GM19468 (cell line): ENCODE measurements at regions not wholly inside any gene's neighbourhood (a gene's known extent, or its start where the extent isn't known, plus 50 kb on each side); places are given as distances from the start of the nearest gene placed in this dataset.

Experiments
- ATAC-seq: cut with Tn5 transposase; IDR thresholded peaks from one replicate; pipeline ENCODE4 v1.9.1; 2021; ENCODE audit warnings: mild to moderate bottlenecking, moderate library complexity, moderate number of reproducible peaks; ENCODE audit not compliant: unreplicated experiment; ENCODE audit errors: extremely low read depth

DNA sequence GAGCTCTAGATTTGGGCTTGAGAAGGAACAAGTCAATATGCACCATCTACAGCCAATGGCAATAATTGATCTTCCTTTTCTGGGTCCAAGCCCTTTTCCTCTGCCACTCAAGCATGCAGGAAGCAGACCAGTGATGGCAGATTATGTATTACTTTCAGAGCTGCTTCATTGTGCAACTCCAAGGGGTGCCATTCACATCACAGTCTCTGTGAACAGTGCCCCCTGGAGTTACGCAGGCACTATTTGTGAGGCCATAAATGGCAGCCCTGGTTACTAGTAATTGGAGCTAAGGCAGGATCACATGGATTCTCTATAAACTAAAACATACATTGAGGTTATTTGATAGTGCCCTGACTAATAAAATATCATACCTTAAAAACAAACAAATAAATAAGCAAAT lies 313.4 kb upstream of the SLC7A11 start:
- peak; percentile 91 for ATAC-seq

DNA sequence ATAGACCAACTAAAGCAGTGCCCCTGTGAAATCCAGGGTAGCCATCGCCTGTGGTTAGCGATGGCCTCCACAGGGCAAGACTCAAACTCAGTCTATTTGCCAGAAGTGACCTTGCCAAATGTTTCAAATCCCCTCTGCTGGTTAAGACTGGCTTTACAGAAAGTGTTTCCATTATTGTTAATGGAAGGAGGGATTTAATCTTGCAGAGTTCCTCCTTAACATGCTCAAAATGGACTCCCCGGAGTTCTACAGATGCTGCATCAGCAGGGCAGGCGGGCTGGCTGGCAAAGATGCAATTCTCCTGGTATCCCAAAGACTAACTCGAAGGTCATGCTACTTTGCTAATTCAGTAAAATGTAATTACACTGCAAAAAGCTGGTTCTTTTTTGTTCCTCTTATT lies 313.0 kb upstream of the SLC7A11 start:
- no peak for ATAC-seq

DNA sequence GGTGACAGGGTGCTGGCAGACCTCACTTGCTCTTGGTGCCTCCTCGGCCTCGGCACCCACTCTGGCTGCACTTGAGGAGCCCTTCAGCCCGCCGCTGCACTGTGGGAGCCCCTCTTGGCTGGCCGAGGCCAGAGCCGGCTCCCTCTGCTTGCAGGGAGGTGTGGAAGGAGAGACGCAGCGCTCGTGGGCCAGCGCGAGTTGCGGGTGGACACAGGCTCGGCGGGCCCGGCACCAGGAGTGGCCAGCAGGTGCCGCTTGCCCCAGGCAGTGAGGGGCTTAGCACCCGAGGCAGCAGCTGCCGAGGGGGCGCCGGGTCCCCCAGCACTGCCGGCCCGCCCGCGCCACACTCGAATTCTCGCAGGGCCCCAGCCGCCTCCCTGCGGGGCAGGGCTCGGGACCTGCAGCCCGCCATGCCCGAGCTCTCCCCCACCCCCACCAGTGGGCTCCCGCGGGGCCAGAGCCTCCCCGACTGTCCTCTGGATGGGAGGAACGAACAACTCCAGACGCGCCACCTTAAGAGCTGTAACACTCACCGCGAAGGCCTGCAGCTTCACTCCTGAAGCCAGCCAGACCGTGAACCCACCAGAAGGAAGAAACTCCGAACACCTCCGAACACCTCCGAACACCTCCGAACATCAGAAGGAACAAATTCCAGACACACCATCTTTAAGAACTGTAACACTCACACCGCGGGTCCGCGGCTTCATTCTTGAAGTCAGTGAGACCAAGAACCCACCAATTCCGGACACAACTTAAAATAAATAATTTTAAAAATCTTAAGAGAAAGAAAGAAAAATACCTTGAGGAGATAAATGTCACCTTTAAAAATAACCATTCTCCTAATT lies 311.1 kb upstream of the SLC7A11 start:
- ATAC-seq = no peak

DNA sequence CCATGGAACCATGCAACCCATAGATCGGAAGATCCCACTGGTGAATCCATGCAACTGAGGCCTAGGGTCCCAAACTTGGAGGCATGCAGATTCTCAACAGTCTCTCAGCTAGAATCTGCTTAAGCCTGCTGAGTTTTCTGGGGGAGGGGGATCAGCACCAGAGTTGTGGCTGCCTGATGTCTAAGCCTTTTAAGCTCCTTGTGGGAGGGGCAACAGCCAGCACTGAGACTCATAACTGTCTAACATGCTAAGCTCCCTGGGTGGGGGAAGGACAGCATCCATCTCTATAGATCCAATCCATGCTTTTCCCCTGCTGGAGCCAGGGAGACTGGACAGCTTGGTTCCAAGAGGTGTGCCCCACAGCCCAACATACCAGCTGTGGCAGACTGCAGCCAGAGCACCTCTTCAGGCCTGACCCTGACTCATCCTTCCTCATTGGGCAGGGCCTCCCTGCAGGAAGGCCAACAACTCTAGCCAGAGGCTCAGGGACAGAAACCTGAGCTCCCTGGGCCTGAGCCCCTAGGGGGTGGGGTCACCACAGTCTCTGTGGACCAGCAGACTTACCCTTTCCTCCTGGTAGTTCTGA lies 300.1 kb upstream of the SLC7A11 start:
- ATAC-seq = no peak

DNA sequence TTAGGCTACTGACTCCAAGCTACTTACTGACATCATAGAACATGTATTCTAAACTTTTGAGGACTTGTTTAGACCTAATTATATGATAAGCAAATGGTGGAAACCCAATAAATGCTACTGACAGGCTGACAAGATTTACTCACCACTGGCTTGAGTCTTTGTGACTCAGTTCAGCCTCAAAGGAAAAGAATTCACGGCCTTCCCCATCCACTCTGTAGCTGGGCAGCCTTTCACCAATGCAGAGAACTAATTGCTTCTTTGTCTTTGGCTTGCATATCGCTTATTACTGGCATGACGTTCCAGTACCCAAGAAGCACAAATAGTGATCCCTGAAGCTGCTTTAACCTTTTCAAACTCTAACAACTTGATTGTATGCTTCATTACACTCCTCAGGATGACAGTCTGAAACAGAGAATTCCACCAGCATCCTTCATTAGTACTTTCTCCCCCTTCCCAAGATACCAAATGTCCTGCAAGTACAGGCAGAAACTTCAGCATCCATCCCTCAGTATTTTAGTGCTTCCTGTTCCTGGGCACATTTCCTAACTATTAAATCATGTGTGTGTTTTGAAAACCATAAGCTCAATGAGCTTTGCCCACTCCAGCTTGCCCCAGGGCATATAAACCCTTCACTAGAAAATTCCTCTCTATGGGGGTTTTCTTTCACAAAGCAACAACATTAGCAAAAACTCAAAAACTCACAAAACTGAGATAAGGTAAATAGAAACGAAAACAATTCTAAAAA lies 298.1 kb upstream of the SLC7A11 start:
- ATAC-seq = no peak

DNA sequence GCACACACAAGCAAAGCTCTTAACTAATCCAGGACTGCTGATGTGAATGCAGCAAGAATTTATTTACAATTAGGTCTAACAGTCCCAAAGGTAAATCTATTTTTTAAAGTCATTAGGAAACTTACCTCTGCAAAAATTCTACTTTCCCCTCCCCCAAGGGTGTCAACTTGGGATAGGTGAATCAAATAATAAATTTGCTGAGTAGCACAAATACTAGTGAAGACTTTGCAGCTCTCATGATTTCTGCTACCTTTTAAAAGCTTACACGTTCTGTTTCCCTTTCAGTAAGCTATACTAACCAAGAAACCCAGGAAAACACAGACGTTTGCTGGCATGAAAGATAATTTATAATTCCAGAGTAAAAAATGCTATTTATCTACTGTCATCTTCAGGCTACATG lies 296.6 kb upstream of the SLC7A11 start:
- ATAC-seq = no peak

DNA sequence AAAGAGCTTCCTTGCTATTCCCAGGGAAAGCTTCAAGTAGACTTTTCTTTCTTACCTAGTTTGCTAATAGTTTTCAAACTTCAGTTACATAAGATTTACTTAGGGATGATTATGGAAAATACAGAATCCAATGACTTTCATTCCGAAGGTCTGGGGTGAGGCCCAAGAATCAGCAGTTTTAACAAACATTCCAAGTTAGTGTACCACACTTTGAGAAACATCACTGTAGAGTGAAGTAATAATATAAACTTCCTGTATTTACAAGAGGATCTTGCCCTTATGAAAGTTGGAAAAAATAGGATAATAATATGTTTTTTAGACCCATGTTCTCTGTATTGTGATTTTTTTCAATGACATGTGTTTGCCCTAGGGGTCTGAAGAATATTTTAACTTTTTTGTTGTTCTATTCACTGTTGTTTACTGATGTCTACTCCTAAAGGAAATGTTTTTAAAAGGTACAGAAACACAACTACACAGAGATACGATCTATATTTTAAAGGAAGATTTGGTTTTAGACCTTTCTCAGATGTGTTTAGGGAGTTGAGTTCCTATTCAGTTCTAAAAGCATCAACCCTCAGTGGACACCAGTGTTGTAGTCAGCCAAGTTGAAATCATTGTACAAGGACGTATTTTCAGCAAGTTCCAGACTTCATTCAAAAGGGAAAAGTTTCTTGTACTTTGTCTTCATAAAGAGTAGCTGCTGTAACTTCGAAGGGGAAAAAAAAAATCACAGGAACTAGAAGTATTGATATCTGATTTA lies 295.8 kb upstream of the SLC7A11 start:
- no peak for ATAC-seq

DNA sequence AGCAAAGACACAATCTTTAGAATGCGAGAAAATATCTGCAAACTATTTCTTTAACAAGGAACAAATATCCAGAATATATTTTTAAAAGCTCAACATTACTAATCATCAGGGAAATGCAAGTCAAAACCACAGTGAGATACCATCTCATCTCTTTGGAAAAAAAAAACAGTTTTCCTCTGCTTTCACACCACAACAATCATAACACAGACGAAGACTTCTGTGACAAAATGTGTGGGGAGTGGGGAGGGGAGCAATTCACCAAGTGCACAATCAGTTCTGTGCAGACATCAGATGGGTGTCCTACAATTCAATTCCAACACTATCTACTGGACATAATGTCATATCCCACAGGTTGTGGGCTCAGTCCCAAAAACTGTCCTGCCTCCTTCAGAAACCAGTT lies 293.2 kb upstream of the SLC7A11 start:
- no peak for ATAC-seq

DNA sequence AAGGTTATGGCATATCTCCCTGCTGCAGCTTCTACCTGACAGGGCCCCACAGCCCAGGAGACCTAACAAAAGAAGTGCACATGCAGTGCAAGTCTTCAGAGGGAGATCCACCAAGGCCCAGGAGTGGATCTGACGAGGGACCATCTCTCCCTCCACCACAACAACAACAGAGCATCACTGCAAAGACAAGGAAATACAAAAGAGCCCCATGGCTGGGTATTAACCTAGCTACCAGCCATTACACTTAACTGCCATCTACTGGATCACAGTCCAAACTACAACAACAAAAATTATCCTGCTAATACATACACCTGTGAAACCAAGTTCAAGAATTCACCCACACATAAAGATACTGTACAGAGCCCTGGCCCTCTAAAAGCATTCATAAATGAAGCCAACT lies 280.2 kb upstream of the SLC7A11 start:
- ATAC-seq = no peak

DNA sequence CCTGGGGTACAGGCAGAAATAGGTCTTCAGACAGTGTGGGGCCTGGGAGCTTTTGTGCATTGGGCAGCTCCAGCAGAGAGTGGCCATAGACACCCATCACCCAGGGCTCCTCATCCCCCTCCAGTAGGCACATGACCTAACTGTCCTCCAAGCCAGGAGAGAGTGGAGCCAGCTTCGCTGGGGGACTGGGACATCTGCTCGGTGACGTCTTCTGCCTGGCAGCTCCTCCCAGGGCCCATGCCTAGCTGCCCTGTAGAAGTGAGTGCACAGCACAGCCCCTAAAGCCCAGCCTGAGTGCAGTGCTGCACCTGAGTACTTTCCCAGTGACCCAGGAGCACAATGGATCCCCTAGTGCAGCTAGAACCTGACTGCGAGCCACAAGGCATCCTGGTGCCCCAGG lies 279.7 kb upstream of the SLC7A11 start:
- no peak for ATAC-seq

DNA sequence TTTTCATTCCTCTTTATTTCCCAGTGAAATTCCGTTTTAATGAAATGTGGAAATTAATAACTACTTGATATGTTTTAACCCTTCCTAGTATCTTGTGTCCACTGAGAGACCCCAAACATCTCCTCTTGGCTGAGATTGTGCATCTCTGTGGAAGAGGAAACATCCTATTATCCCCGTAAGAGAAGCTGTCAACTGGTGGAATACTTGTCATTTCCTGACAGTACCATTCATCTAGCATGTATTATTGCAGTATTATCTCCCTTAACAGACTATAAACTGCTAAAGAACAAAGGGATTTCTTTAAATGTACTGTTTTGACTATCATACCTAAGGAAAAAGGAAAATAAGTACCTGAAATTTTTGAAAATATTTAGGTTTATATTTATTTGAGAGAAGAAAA lies 277.3 kb upstream of the SLC7A11 start:
- no peak for ATAC-seq

DNA sequence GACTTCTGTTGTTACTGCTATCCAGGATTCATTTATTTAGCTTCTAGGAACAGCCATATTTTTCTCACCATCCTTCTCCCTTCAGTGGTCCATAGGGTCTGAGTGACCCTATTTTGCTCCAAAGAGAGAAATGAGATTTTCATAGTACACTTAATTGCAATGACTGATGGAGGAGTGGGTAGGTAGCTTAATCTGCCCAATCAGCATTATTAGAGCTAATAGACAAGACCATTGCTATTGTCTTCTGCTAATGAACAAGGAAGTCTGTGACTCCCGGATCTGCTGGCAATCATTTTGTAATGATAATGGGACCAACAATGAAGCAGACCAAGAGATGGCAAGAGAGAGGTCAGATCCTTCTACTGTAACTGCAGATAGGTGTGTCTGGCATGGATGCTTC lies 271.4 kb upstream of the SLC7A11 start:
- ATAC-seq = no peak

DNA sequence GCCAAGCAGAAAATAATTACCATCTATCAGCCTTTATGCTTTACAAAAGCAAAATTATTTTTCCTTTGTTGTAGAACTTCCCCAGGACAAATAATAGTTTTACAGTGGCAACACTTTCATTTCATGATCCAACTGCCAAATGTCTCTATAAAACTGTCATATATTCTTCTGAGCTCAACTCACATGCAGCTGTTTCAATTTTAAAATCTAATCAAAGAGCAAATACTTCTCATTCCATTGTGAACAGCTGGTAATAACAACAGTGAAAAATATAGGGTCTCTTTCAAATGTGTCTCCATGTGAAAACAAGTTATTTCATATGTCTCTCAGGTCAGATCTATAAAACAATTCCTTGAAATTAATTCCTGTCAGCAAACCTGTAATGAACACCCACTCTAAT lies 270.6 kb upstream of the SLC7A11 start:
- no peak for ATAC-seq

DNA sequence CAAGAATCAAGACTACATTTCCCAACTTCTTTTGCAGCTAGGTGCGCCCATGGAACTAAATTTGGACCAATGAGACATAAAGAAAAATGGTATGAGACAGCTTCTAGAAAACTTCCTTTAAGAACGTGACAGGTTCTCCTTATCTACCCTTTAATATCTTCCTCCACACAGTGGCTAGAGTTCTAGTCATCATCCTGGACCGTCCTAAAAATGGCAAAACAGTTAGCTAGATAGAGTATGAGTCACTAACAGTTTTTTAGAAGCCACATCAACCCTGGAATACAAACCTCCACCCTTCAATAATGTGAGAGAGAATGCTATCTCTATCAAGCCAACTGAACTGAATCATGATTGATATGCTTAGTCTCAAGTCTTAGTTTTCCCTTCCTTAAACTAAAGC lies 267.9 kb upstream of the SLC7A11 start:
- ATAC-seq = no peak

DNA sequence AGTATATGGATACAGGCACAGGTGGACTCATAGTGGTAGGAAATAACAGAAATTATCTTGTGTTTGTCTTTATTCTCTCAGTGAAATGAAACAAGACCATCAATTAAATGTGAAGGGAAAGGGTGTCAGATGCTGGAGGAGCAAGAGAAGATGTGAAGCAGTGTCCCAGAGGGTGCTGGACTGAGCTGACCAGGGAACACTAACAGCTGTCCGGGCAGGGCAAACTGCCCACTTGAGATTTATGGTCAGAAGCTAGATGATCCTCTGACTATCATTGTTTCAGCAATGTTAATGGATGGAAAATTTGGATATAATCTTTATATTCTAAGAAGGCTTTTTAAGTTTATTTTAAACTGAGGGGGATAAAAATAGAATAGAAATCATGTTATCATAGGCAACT lies 267.2 kb upstream of the SLC7A11 start:
- no peak for ATAC-seq

DNA sequence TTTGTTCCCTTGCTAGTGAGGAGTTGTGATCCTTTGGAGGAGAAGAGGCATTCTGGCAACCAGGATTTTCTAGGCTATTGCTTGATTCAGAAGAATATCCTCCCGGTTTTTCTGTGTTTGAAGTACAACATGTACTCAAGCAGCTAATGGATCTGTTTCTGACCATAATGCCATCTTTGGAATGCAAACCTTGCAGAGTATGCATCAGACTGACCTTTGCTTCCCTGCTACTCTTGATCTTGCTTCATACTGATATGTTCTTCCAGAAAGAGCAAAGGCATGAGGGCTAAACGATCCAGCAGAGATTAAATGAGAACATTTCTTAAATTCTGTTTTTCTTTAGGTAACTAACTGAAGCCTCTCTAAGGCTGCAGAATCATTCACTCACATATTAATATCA lies 265.4 kb upstream of the SLC7A11 start:
- no peak for ATAC-seq

DNA sequence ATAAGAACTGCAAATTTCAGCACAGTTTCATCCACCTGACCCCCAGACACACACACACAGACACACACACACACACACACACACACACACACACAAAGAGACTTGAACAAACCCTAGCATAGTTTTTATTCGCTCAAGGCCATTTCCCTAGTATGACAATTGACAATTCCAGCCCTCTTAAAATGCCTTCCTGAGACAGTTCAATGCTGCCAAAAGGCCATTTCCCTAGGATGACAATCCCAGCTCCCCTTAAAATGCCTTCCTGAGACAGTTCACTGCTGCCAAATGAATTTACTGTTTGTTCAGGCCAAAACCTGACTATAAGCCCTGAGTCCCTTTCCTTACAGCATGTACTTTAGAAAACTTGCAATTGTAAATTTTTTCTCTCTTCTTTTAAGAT lies 259.5 kb upstream of the SLC7A11 start:
- no peak for ATAC-seq

DNA sequence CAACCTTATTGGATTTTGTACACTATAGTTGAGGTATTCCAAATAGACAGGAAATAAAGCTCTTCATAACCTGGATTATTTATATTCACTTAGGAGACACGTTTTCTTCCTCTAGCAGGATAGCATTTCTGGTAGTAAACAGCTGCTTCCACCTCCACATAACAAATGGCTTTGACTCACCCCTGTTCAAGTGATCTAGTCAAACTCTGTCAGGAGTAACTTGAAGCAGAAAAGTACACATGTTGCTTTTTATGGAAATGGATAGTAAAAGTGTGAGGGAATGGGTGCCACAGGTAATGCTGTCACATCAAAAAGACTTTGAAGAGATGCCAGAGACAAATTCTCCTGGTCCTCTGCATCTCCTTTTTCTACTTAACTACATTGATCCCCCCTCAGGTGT lies 258.7 kb upstream of the SLC7A11 start:
- no peak for ATAC-seq

DNA sequence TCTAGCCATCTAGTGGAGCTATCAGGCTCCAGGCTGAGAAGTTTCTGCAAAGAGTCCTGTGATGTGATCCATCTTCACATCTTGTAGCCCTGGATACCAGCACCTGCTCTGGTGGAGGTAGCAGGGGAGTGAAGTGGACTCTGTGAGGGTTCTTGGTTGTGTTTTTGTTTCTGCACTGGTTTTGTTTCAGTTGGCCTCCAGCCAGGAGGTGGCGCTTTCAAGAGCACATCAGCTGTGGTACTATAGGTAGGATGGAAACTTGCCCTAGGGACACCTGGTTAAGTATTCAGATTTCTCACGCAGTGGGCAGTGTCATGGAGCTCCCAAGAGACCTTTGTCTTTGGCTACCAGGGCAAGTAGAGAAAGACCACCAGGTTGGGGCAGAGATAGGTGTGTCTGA lies 257.5 kb upstream of the SLC7A11 start:
- ATAC-seq = no peak

DNA sequence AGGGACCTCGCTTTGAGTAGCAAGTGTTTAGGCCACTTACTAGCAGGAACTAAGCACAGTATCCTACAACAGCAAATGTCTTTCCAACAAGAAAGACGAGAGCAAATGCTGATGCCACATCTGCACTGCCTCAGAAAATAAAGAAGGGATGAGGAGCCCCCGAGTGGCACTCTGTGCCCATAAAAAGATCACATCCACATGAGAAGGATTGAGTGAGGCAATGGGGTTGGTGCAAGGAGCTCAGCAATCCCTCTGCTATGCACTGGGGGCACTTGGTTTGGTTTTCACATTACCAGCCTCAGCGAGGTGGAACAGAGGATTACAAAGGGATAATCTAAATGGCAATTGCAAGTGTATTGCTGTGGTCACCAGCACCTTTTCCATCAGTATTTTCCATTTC lies 252.8 kb upstream of the SLC7A11 start:
- ATAC-seq = no peak

DNA sequence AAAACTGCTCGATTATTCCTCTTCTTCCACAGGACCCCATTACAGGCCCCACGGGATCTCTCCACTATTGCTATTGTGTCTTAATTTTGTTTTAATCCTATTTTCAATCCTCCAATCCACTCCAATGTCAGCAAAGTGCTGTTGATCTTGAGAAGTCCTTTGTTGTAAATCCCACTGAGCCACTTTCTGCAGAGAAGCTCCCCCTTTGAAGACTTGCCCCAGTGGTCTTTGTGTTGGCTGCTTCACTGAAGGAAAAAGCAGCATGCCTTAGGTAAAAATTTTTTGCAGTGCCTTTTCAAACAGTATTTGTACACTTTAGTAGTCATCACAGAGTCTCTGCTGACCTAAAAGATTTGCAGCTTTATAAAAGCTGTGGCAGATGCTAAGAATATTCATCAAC lies 252.0 kb upstream of the SLC7A11 start:
- no peak for ATAC-seq
